Colonic mucosa (tissue), 4 donors: ENCODE measurements at regions not wholly inside any gene's neighbourhood (a gene's known extent, or its start where the extent isn't known, plus 50 kb on each side); places are given as distances from the start of the nearest gene placed in this dataset.

Source experiments
- DNase-seq: peaks from one replicate; pipeline ENCODE4 v3.0.0-alpha.2; 2020
- H3K27ac ChIP-seq: fragments of 200-600 bp; one replicate; pipeline ENCODE4 v1.8.0; 2021
- H3K27me3 ChIP-seq: fragments of 200-600 bp; one replicate; pipeline ENCODE4 v1.8.0; 2021
- H3K36me3 ChIP-seq: fragments of 200-600 bp; one replicate; pipeline ENCODE4 v1.8.0; 2021
- H3K4me1 ChIP-seq: fragments of 200-600 bp; one replicate; pipeline ENCODE4 v1.8.0; 2021; ENCODE audit warnings: mild to moderate bottlenecking
- H3K4me3 ChIP-seq: fragments of 200-600 bp; one replicate; pipeline ENCODE4 v1.8.0; 2021
- H3K9ac ChIP-seq, 2 donors: one replicate each; pipeline ENCODE4 v1.7.0; 2013; ENCODE audit warnings: control low read depth in 2 of 2, low read depth in 2 of 2, low read length in 2 of 2
- H3K9me3 ChIP-seq: fragments of 200-600 bp; one replicate; pipeline ENCODE4 v1.8.0; 2021
- CTCF ChIP-seq: fragments of 200-600 bp; IDR thresholded peaks from one replicate; pipeline ENCODE4 v1.8.0; 2022; ENCODE audit warnings: antibody characterized with exemption, mild to moderate bottlenecking
- intact Hi-C: fragments of 100-400 bp; cut with DNase I; formaldehyde crosslinking; loops from one replicate; pipeline ENCODE4 v1.14.1; 2022
- donor health status: healthy.
- donor health status: DM: no; HTN: no; CAD: no.
- donor health status: DM: no; HTN: no; CAD: no.

GRCh38 chr18:39721712-39722111, 2156.1 kb upstream of the CELF4 start:
- no peak overlapping the region for H3K9ac ChIP-seq
- no peak overlapping the region for H3K4me3 ChIP-seq
- no peaks in the 10 kb centered on the region for H3K4me1 ChIP-seq
- no peaks in the 10 kb centered on the region for H3K9me3 ChIP-seq
- no peaks in the 10 kb centered on the region for H3K36me3 ChIP-seq
- DNase-seq: no peak
- H3K27ac ChIP-seq: no peak overlapping the region
- no peak for TF ChIP-seq CTCF
- no peaks in the 10 kb centered on the region for H3K27me3 ChIP-seq
- intact Hi-C loops: no loop called here

GRCh38 chr18:39713961-39714360, 2148.4 kb upstream of the CELF4 start:
- no peaks in the 10 kb centered on the region for H3K27me3 ChIP-seq
- intact Hi-C loops: no loop called here
- no peaks in the 10 kb centered on the region for H3K36me3 ChIP-seq
- H3K9ac ChIP-seq: no peak overlapping the region
- no peak overlapping the region for H3K4me3 ChIP-seq
- no peak overlapping the region for H3K27ac ChIP-seq
- H3K4me1 ChIP-seq: no peaks in the 10 kb centered on the region
- no peaks in the 10 kb centered on the region for H3K9me3 ChIP-seq
- TF ChIP-seq CTCF: no peak
- DNase-seq: no peak

DNA sequence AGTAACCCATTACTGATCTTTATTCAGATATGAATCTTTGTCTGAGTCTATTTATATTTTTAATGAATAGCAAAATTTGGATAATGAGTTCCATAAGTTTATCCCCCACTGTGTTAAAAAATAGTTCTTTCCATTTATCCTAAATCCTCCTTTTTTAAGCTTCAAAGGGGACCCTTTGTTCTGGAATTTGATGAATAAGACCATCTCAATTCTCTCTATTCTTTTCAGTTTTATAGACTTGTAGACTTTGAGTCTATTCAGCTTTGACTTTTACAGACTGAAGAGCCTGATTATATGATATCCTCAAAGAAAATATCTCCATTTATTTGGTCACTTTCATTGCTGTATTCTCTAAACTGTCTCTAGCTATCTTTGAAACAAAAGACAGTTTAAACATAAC, 2146.1 kb upstream of the CELF4 start:
- TF ChIP-seq CTCF: no peak

GRCh38 chr18:39705362-39705761, 2139.8 kb upstream of the CELF4 start:
- DNase-seq: no peak
- no peak for TF ChIP-seq CTCF
- H3K9me3 ChIP-seq: no peaks in the 10 kb centered on the region
- no peak overlapping the region for H3K27ac ChIP-seq
- H3K4me1 ChIP-seq: no peaks in the 10 kb centered on the region
- H3K36me3 ChIP-seq: no peaks in the 10 kb centered on the region
- H3K9ac ChIP-seq: no peak overlapping the region
- H3K4me3 ChIP-seq: no peak overlapping the region
- H3K27me3 ChIP-seq: no peaks in the 10 kb centered on the region
- intact Hi-C loops: no loop called here

More for the DNA sequence above, 2146.1 kb upstream of the CELF4 start:
- Histone ChIP-seq H3K27ac (no peak overlapping the region), H3K36me3 (no peaks in the 10 kb centered on the region), H3K9me3 (no peaks in the 10 kb centered on the region), H3K27me3 (no peaks in the 10 kb centered on the region), H3K4me3 (no peak overlapping the region), H3K4me1 (no peaks in the 10 kb centered on the region), H3K9ac (no peak overlapping the region)
- DNase-seq: no peak
- intact Hi-C loops: no loop called here

DNA sequence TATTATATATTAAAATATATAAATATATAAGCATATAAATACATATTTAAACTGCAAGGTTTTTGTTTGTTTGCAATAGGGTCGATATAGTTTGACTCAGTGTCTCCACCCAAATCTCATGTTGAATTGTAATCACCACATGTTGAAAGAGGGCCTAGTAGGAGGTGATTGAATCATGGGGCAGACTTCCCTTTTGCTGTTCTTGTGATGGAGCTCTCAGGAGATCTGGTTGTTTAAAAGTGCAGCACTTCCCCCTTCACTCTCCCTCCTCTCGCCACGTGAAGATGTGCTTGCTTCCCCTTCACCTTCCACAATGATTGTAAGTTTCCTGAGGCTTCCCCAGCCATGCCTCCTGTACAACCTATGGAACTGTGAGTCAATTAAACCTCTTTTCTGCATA, 2137.3 kb upstream of the CELF4 start:
- Histone ChIP-seq H3K4me3 (no peak overlapping the region), H3K36me3 (no peaks in the 10 kb centered on the region), H3K4me1 (no peaks in the 10 kb centered on the region), H3K27ac (no peak overlapping the region), H3K27me3 (no peaks in the 10 kb centered on the region), H3K9ac (no peak overlapping the region), H3K9me3 (no peaks in the 10 kb centered on the region)
- intact Hi-C loops: no loop called here
- DNase-seq: no peak
- TF ChIP-seq CTCF: no peak

GRCh38 chr18:39701839-39702238, 2136.2 kb upstream of the CELF4 start:
- intact Hi-C loops: no loop called here
- H3K27me3 ChIP-seq: no peaks in the 10 kb centered on the region
- DNase-seq: no peak

More at GRCh38 chr18:39701839-39702238, 2136.2 kb upstream of the CELF4 start:
- no peaks in the 10 kb centered on the region for H3K9me3 ChIP-seq
- H3K27ac ChIP-seq: no peak overlapping the region
- no peak overlapping the region for H3K9ac ChIP-seq
- no peaks in the 10 kb centered on the region for H3K36me3 ChIP-seq
- no peak overlapping the region for H3K4me3 ChIP-seq
- H3K4me1 ChIP-seq: no peaks in the 10 kb centered on the region
- TF ChIP-seq CTCF: no peak
